HG02610 (cell line): ENCODE measurements at regions not wholly inside any gene's neighbourhood (a gene's known extent, or its start where the extent isn't known, plus 50 kb on each side); places are given as distances from the start of the nearest gene placed in this dataset.
"Not testable (repeated sequence)": the region's sequence is repeated elsewhere in the genome, so short reads cannot be mapped to it uniquely, and the experiment has no call there.

ENCODE experiments used
- ATAC-seq: cut with Tn5 transposase; IDR thresholded peaks from one replicate; pipeline ENCODE4 v1.9.1; 2021; ENCODE audit warnings: mild to moderate bottlenecking, moderate library complexity; ENCODE audit not compliant: unreplicated experiment

GRCh38 chr18:961644-962355 lies 57.1 kb downstream of the ADCYAP1 start:
- no peak for ATAC-seq

- ATAC-seq, result no peak
Measured at GRCh38 chr18:963276-963675, 58.6 kb downstream of the ADCYAP1 start.

GRCh38 chr18:965921-966758 lies 61.5 kb downstream of the ADCYAP1 start:
- no peak for ATAC-seq

- ATAC-seq, result no peak
Measured at GRCh38 chr18:966759-967576, 62.3 kb downstream of the ADCYAP1 start.

- not testable (repeated sequence) for ATAC-seq
Measured at GRCh38 chr18:968910-969309, 64.2 kb downstream of the ADCYAP1 start.

- ATAC-seq, result not testable (repeated sequence)
Measured at GRCh38 chr18:969311-969710, 64.6 kb downstream of the ADCYAP1 start.

GRCh38 chr18:974606-975005 lies 69.9 kb downstream of the ADCYAP1 start:
- not testable (repeated sequence) for ATAC-seq

- ATAC-seq, result not testable (repeated sequence)
Measured at GRCh38 chr18:976393-977128, 71.9 kb downstream of the ADCYAP1 start.

GRCh38 chr18:977327-977726 lies 72.7 kb downstream of the ADCYAP1 start:
- ATAC-seq, result not testable (repeated sequence)

GRCh38 chr18:977732-978131 lies 73.1 kb downstream of the ADCYAP1 start:
- not testable (repeated sequence) for ATAC-seq

GRCh38 chr18:980586-980985 lies 75.9 kb downstream of the ADCYAP1 start:
- no peak for ATAC-seq

GRCh38 chr18:984004-984403 lies 79.3 kb downstream of the ADCYAP1 start:
- no peak for ATAC-seq

GRCh38 chr18:985212-985661 lies 80.6 kb downstream of the ADCYAP1 start:
- ATAC-seq, result no peak

- no peak for ATAC-seq
Measured at GRCh38 chr18:986051-986450, 81.4 kb downstream of the ADCYAP1 start.

- ATAC-seq, result no peak
Measured at GRCh38 chr18:986552-986951, 81.9 kb downstream of the ADCYAP1 start.

- no peak for ATAC-seq
Measured at GRCh38 chr18:987325-988186, 82.9 kb downstream of the ADCYAP1 start.

- ATAC-seq, result no peak
Measured at GRCh38 chr18:989425-989824, 84.8 kb downstream of the ADCYAP1 start.

GRCh38 chr18:990197-990596 lies 85.5 kb downstream of the ADCYAP1 start:
- no peak for ATAC-seq

GRCh38 chr18:991441-991840 lies 86.8 kb downstream of the ADCYAP1 start:
- no peak for ATAC-seq

GRCh38 chr18:993560-993959 lies 88.9 kb downstream of the ADCYAP1 start:
- no peak for ATAC-seq
